Activated CD8-positive, alpha-beta T cell treated with anti-CD3 and anti-CD28 coated beads for 36 hours (primary cell): ENCODE measurements at regions not wholly inside any gene's neighbourhood (a gene's known extent, or its start where the extent isn't known, plus 50 kb on each side); places are given as distances from the start of the nearest gene placed in this dataset.

ENCODE experiments used
- ATAC-seq: fragments of 200-7000 bp; cut with Tn5 transposase; one replicate; pipeline ENCODE4 v1.10.0; 2021; ENCODE audit warnings: mild to moderate bottlenecking, moderate library complexity
- CTCF ChIA-PET: fragments of 350-600 bp; sonication (Branson Sonifier 250); formaldehyde crosslinking; loops from one replicate; lab custom pipeline; 2021; ENCODE audit warnings: antibody characterized with exemption; lab: Charles Lee
- POLR2A ChIA-PET: fragments of 350-600 bp; sonication (Branson Sonifier 250); formaldehyde crosslinking; loops from one replicate; lab custom pipeline; 2021; ENCODE audit warnings: antibody characterized with exemption; lab: Charles Lee
- DNase-seq: peaks from one replicate; pipeline ENCODE4 v3.0.0-alpha.2; 2020
- H3K27ac Mint-ChIP-seq: one replicate; pipeline ENCODE4 v1.8.0; 2021; ENCODE audit warnings: mild to moderate bottlenecking, mixed read lengths
- H3K27me3 Mint-ChIP-seq: one replicate; pipeline ENCODE4 v1.8.0; 2021; ENCODE audit warnings: mixed read lengths
- H3K36me3 Mint-ChIP-seq: one replicate; pipeline ENCODE4 v1.8.0; 2021; ENCODE audit warnings: low read depth, mixed read lengths
- H3K4me1 Mint-ChIP-seq: one replicate; pipeline ENCODE4 v1.8.0; 2021; ENCODE audit warnings: low read depth, mixed read lengths
- H3K4me3 Mint-ChIP-seq: one replicate; pipeline ENCODE4 v1.8.0; 2021; ENCODE audit warnings: mild to moderate bottlenecking, moderate library complexity, mixed read lengths
- H3K9me3 Mint-ChIP-seq: one replicate; pipeline ENCODE4 v1.8.0; 2021; ENCODE audit warnings: mixed read lengths
- intact Hi-C: fragments of 100-400 bp; cut with micrococcal nuclease; formaldehyde crosslinking; loops from one replicate; pipeline ENCODE4 v1.10.0; 2022
- TF ChIP-seq, protein P1 (sequence below): fragments of 200-600 bp; IDR thresholded peaks from one replicate; pipeline ENCODE4 v1.8.0; 2022; ENCODE audit warnings: antibody characterized with exemption, mild to moderate bottlenecking

GRCh38 chr3:33989229-33989628 lies 190.8 kb downstream of the PDCD6IP start:
- POLR2A ChIA-PET = interaction anchor here (0.7 kb wide), 1 partner anchor 331 kb away, joined by 3 read pairs; no protein-coding TSS in a partner anchor
- DNase-seq (no peak), ATAC-seq (no peak)
- Mint-ChIP-seq H3K36me3 (no peaks in the 10 kb centered on the region), H3K27me3 (no peaks in the 10 kb centered on the region), H3K27ac (no peak overlapping the region), H3K9me3 (no peaks in the 10 kb centered on the region), H3K4me1 (peaks cover 7% of the 10 kb centered on the region), H3K4me3 (no peak overlapping the region)
- intact Hi-C loops = no loop called here
- TF ChIP-seq, protein P1, sequence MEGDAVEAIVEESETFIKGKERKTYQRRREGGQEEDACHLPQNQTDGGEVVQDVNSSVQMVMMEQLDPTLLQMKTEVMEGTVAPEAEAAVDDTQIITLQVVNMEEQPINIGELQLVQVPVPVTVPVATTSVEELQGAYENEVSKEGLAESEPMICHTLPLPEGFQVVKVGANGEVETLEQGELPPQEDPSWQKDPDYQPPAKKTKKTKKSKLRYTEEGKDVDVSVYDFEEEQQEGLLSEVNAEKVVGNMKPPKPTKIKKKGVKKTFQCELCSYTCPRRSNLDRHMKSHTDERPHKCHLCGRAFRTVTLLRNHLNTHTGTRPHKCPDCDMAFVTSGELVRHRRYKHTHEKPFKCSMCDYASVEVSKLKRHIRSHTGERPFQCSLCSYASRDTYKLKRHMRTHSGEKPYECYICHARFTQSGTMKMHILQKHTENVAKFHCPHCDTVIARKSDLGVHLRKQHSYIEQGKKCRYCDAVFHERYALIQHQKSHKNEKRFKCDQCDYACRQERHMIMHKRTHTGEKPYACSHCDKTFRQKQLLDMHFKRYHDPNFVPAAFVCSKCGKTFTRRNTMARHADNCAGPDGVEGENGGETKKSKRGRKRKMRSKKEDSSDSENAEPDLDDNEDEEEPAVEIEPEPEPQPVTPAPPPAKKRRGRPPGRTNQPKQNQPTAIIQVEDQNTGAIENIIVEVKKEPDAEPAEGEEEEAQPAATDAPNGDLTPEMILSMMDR = no peak
- CTCF ChIA-PET = no interaction called here

DNA sequence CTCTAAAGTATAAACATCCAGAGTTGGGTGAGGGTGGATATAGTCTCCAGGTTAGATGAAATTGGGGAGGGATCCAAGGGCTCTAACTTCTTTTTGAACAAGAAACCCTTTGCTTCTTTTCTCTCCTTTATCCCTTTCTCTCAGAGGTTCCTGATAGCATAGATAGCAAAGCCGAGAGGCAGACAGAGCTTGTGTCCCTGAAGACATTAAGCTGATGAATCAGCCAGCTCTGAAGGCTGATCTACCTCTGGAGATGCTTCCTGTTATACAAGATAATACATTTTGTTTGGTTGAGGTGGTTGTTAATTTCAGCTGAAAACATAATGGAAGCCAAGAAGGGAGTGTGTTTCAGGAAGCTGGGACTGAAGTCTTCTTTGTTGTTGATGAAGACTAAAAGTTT lies 193.2 kb downstream of the PDCD6IP start:
- H3K36me3 Mint-ChIP-seq = no peaks in the 10 kb centered on the region
- DNase-seq = no peak
- no peak overlapping the region for H3K4me3 Mint-ChIP-seq
- no peaks in the 10 kb centered on the region for H3K27me3 Mint-ChIP-seq
- no peak overlapping the region for H3K27ac Mint-ChIP-seq
- H3K4me1 Mint-ChIP-seq = no peaks in the 10 kb centered on the region
- CTCF ChIA-PET = interaction anchor here (1.5 to 1.7 kb wide), 2 partner anchors 19 to 109 kb away, joined by 3 to 4 read pairs; no protein-coding TSS in a partner anchor
- peaks cover 11% of the 10 kb centered on the region for H3K9me3 Mint-ChIP-seq
- TF ChIP-seq, protein P1 = no peak
- no peak for ATAC-seq
- POLR2A ChIA-PET = no interaction called here
- intact Hi-C loops = no loop called here

GRCh38 chr3:33993631-33994030 lies 195.2 kb downstream of the PDCD6IP start:
- Mint-ChIP-seq H3K4me1 (no peaks in the 10 kb centered on the region), H3K9me3 (peaks cover 11% of the 10 kb centered on the region), H3K27me3 (no peaks in the 10 kb centered on the region), H3K4me3 (no peak overlapping the region), H3K27ac (no peak overlapping the region), H3K36me3 (no peaks in the 10 kb centered on the region)
- ATAC-seq (no peak), DNase-seq (no peak)
- CTCF ChIA-PET = no interaction called here
- intact Hi-C loops = no loop called here
- POLR2A ChIA-PET = no interaction called here
- TF ChIP-seq, protein P1 = no peak

DNA sequence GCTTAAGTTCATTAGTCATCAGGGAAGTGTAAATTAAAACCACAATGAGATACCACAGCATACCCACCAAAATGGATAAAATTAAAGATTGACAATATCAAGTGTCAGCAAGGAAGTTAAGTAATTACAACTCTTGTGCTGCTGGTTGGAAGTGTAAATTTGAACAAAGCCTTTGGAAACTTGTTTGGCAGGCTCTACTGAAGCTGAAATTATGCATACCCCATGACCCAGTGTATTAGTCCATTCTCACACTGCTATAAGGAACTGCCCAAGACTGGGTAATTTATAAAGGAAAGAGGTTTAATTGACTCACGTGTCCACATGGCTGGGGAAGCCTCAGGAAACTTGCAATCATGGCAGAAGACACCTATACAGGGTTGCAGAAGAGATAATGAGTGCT lies 196.1 kb downstream of the PDCD6IP start:
- ChIA-PET POLR2A (no interaction called here), CTCF (no interaction called here)
- TF ChIP-seq, protein P1 = no peak
- Mint-ChIP-seq H3K9me3 (peaks cover 11% of the 10 kb centered on the region), H3K27ac (no peak overlapping the region), H3K4me1 (no peaks in the 10 kb centered on the region), H3K36me3 (no peaks in the 10 kb centered on the region), H3K4me3 (no peak overlapping the region), H3K27me3 (no peaks in the 10 kb centered on the region)
- DNase-seq = no peak
- no peak for ATAC-seq
- intact Hi-C loops = no loop called here

GRCh38 chr3:34000301-34000700 lies 201.9 kb downstream of the PDCD6IP start:
- ChIA-PET CTCF (no interaction called here), POLR2A (interaction anchor here (1.0 kb wide), 1 partner anchor 16 kb away, joined by 6 read pairs; no protein-coding TSS in a partner anchor)
- H3K36me3 Mint-ChIP-seq = no peaks in the 10 kb centered on the region
- TF ChIP-seq, protein P1 = no peak
- peaks cover 6% of the 10 kb centered on the region for H3K9me3 Mint-ChIP-seq
- H3K4me3 Mint-ChIP-seq = no peak overlapping the region
- no peak overlapping the region for H3K27ac Mint-ChIP-seq
- intact Hi-C loops = no loop called here
- ATAC-seq = no peak
- DNase-seq = no peak
- no peaks in the 10 kb centered on the region for H3K4me1 Mint-ChIP-seq
- no peaks in the 10 kb centered on the region for H3K27me3 Mint-ChIP-seq
